Mucosa of descending colon (tissue), 3 donors: ENCODE measurements at regions not wholly inside any gene's neighbourhood (a gene's known extent, or its start where the extent isn't known, plus 50 kb on each side); places are given as distances from the start of the nearest gene placed in this dataset.

Experiments
- ATAC-seq: fragments of 200-7000 bp; cut with Tn5 transposase; one replicate; pipeline ENCODE4 v1.9.1; 2020; ENCODE audit warnings: mild to moderate bottlenecking, moderate library complexity
- DNase-seq, 3 donors: peaks; one replicate each; pipeline ENCODE4 v3.0.0-alpha.2; 2020
- H3K36me3 ChIP-seq: fragments of 200-600 bp; one replicate; pipeline ENCODE4 v1.8.0; 2021; ENCODE audit warnings: low read depth, mild to moderate bottlenecking
- H3K4me1 ChIP-seq: fragments of 200-600 bp; one replicate; pipeline ENCODE4 v1.8.0; 2021; ENCODE audit warnings: low read depth, mild to moderate bottlenecking
- H3K4me3 ChIP-seq: fragments of 200-600 bp; one replicate; pipeline ENCODE4 v1.8.0; 2021; ENCODE audit warnings: mild to moderate bottlenecking
- H3K9me3 ChIP-seq: fragments of 200-600 bp; one replicate; pipeline ENCODE4 v1.8.0; 2021; ENCODE audit warnings: mild to moderate bottlenecking
- intact Hi-C, 2 donors: fragments of 100-400 bp; cut with DNase I in 1 of 2; cut with micrococcal nuclease in 1 of 2; formaldehyde crosslinking; loops; one replicate each; pipeline versions ENCODE4 v1.11.0 to v1.11.1; 2022; cut with DNase I, micrococcal nuclease
- TF ChIP-seq, protein P1 (sequence below): fragments of 200-600 bp; IDR thresholded peaks from one replicate; pipeline ENCODE4 v1.8.0; 2022; ENCODE audit warnings: antibody characterized with exemption, mild to moderate bottlenecking
- donor health status: DM: no; HTN: no; CAD: no; lungs with moderate emphysema.
- donor health status: DM: no; HTN: no; CAD: no.
- donor health status: DM: no; HTN: yes; CAD: no.

DNA sequence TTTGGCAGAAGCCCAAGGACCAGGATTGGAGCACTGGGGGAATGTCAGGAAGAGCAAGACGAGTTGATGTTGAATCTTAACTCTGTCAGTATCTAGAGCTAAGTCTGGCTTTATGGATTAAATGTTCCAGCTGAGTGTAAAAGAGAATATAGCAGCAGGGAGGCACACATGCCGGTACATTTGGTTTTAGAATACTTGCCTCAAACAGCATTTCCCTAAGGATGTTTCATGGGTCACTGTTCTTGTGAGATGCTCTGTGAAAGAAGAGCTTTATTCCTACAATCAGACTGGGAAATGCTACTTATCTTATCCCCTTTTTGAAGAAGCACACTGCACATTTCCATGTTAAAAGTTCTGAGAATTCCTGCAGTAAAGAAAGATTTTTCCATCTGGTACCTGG is 440.3 kb upstream of the B3GALT2 start:
- Histone ChIP-seq H3K36me3 (no peaks in the 10 kb centered on the region), H3K4me3 (no peak overlapping the region), H3K4me1 (no peaks in the 10 kb centered on the region), H3K9me3 (no peaks in the 10 kb centered on the region)
- intact Hi-C loops: no loop called here
- DNase-seq: no peak
- ATAC-seq: no peak
- TF ChIP-seq, protein P1, sequence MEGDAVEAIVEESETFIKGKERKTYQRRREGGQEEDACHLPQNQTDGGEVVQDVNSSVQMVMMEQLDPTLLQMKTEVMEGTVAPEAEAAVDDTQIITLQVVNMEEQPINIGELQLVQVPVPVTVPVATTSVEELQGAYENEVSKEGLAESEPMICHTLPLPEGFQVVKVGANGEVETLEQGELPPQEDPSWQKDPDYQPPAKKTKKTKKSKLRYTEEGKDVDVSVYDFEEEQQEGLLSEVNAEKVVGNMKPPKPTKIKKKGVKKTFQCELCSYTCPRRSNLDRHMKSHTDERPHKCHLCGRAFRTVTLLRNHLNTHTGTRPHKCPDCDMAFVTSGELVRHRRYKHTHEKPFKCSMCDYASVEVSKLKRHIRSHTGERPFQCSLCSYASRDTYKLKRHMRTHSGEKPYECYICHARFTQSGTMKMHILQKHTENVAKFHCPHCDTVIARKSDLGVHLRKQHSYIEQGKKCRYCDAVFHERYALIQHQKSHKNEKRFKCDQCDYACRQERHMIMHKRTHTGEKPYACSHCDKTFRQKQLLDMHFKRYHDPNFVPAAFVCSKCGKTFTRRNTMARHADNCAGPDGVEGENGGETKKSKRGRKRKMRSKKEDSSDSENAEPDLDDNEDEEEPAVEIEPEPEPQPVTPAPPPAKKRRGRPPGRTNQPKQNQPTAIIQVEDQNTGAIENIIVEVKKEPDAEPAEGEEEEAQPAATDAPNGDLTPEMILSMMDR: no peak

DNA sequence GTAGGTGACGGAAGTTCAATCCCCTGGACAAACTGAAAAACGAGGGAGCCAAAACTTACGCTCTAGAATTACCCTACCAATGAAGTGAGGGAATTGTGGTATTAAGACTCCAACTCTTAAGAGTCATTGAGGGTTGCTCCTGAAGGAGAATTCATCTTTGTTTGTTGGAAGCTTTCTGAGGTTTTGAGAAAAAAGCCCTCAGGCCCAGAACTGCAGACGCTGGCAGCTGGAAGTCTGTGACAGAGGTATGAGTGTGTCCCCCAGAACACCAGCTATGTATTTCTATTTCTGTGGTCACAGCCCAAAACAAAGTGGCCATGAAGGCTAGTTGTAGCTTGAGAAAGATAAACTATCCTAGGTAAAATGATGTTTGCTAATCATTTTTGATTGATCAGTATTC is 438.8 kb upstream of the B3GALT2 start:
- ATAC-seq (no peak), DNase-seq (no peak)
- intact Hi-C loops: no loop called here
- Histone ChIP-seq H3K4me1 (no peaks in the 10 kb centered on the region), H3K36me3 (no peaks in the 10 kb centered on the region), H3K9me3 (no peaks in the 10 kb centered on the region), H3K4me3 (no peak overlapping the region)
- TF ChIP-seq, protein P1: no peak

DNA sequence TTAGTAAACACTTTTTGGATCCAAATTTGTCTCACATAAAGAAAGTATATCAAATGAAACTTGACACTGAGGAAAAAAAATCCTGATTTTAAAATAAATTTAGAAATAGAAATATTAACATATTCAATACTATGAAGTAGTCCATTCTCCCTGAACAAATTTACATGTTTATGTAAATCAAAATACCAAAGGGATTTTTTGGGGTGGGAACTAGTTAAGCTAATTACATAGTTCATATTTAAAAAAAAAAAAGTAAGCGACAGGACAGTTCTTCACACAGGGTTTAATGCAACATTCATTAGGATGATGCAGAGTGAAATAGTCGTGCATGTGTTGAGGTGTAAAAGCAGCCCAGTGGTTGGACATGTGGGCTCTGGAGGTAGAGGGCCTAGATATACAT is 433.5 kb upstream of the B3GALT2 start:
- intact Hi-C loops: no loop called here
- TF ChIP-seq, protein P1: no peak

DNA sequence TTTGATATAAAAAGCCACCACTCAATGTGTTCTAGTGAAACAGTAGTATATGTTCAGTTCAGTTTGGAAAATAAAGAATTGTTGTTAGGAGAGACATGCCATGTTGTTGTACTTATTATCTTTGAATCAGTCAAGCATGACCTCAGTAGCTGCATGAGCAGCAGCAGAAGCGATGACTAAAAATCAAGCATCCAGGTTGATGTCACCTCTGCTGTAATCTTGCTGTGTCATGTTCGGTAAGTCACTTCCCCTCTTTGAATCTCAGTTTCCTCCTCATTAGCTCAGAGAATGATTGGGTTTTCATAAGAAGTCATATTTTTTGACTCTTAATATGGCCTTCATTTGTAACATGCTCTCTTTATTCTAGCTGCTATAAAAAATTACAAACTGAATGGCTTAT is 428.4 kb upstream of the B3GALT2 start:
- Histone ChIP-seq H3K4me3 (no peak overlapping the region), H3K9me3 (no peaks in the 10 kb centered on the region), H3K4me1 (no peaks in the 10 kb centered on the region), H3K36me3 (no peaks in the 10 kb centered on the region)
- TF ChIP-seq, protein P1: no peak
- intact Hi-C loops: no loop called here
- no peak for DNase-seq
- ATAC-seq: no peak

More for the DNA sequence above, 433.5 kb upstream of the B3GALT2 start:
- ATAC-seq (no peak), DNase-seq (no peak)
- Histone ChIP-seq H3K9me3 (no peaks in the 10 kb centered on the region), H3K36me3 (no peaks in the 10 kb centered on the region), H3K4me3 (no peak overlapping the region), H3K4me1 (no peaks in the 10 kb centered on the region)

DNA sequence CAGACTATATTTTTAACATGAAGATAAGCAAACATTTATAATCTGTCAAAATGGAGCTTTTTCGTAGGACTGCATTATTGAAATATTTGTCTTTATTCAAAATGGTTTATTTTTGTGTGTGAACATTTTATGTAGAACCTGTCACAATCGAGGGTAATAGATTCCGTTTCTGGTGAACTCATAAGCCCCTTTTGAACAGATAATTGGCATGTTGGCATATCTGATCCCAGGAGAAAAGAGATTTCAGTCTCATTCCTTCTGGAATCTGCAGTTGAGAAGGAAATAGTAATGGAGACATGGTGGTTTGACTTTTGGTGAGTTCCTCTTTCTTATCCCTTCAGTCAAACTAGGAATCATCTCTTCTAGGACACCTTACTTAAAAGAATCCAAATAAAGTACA is 427.9 kb upstream of the B3GALT2 start:
- TF ChIP-seq, protein P1: no peak
- no peaks in the 10 kb centered on the region for H3K36me3 ChIP-seq
- intact Hi-C loops: no loop called here
- H3K4me1 ChIP-seq: no peaks in the 10 kb centered on the region
- ATAC-seq (no peak), DNase-seq (no peak)
- H3K9me3 ChIP-seq: no peaks in the 10 kb centered on the region
- no peak overlapping the region for H3K4me3 ChIP-seq

DNA sequence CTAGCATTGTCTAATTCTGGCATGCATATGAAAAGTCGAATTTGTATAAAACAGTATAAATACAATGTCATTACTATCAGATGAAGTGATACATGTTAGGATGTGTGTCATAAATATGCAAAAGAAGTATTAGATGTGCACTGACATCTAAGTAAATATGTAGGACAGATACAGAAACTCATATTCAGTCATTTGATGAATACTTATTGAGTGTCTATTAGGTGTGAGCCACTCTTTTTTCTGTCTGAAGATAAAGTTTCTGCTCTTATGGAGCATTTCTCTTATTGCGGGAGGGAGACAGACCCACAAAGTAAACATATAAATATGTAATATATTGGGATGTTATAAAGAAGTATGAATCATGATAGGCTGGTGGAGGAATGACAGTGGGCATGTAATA is 426.6 kb upstream of the B3GALT2 start:
- no peak for ATAC-seq
- H3K4me3 ChIP-seq: no peak overlapping the region

More for the DNA sequence above, 426.6 kb upstream of the B3GALT2 start:
- Histone ChIP-seq H3K9me3 (no peaks in the 10 kb centered on the region), H3K36me3 (no peaks in the 10 kb centered on the region), H3K4me1 (no peaks in the 10 kb centered on the region)
- TF ChIP-seq, protein P1: no peak
- DNase-seq: no peak
- intact Hi-C loops: no loop called here
